ENCODE measurements at regions not wholly inside any gene's neighbourhood (a gene's known extent, or its start where the extent isn't known, plus 50 kb on each side); places are given as distances from the start of the nearest gene placed in this dataset.

GRCh38 chr7:4437916-4438315 is 244.2 kb upstream of the FOXK1 start:
- H3K27ac ChIP-seq: no peak overlapping the region
- TF ChIP-seq, protein P1, sequence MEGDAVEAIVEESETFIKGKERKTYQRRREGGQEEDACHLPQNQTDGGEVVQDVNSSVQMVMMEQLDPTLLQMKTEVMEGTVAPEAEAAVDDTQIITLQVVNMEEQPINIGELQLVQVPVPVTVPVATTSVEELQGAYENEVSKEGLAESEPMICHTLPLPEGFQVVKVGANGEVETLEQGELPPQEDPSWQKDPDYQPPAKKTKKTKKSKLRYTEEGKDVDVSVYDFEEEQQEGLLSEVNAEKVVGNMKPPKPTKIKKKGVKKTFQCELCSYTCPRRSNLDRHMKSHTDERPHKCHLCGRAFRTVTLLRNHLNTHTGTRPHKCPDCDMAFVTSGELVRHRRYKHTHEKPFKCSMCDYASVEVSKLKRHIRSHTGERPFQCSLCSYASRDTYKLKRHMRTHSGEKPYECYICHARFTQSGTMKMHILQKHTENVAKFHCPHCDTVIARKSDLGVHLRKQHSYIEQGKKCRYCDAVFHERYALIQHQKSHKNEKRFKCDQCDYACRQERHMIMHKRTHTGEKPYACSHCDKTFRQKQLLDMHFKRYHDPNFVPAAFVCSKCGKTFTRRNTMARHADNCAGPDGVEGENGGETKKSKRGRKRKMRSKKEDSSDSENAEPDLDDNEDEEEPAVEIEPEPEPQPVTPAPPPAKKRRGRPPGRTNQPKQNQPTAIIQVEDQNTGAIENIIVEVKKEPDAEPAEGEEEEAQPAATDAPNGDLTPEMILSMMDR (conservative IDR thresholded peaks at IDR 0.05): no peak

DNA sequence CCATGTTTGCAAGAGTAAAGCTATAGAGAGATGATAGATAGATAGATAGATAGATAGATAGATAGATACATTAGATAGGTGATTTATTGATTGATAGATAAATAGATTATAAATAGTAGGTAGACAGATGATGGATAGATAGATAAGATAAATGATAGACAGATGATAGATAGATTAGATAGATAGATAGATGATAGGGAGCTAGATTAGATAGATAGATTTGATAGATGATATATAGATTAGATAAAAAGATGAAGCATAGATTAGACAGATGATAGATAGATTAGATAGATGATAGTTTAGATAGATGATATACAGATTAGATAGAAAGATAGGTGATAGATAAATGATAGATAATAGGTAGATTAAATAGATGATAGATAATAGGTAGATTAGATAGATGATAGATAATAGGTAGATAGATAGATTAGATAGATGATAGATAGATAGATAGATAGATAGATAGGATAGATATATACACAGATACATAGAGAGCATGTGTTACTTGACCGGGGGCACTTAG is 243.3 kb upstream of the FOXK1 start:
- no peak overlapping the region for H3K27ac ChIP-seq
- TF ChIP-seq, protein P1 (conservative IDR thresholded peaks at IDR 0.05): no peak

- TF ChIP-seq, protein P1 (conservative IDR thresholded peaks at IDR 0.05): no peak
- 0 out of 2 replicates have a peak overlapping the region, but pooled peaks have one; percentile 5 for H3K27ac ChIP-seq
Observed at GRCh38 chr7:4439444-4439843, 242.7 kb upstream of the FOXK1 start.

DNA sequence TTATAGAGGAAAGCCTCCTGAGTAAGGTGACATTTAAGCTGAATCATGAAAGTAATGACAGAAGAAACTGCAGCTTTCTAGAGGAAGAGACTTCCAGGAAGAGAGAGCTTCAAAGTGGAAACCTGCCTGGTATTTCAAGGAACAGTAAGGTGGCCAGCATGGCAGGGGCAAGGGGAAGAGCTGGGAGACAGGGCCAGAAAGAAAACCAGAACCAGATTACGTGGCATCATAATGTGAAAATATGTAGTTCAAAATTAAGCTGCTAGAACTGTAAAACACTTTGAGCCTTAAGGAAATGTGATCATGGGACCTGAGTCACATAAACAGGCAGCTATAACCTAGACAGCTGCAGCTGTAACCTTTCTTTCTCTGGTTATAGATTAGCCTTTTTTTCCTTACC is 238.0 kb upstream of the FOXK1 start:
- H3K27ac ChIP-seq: no peak overlapping the region
- TF ChIP-seq, protein P1 (conservative IDR thresholded peaks at IDR 0.05): no peak

DNA sequence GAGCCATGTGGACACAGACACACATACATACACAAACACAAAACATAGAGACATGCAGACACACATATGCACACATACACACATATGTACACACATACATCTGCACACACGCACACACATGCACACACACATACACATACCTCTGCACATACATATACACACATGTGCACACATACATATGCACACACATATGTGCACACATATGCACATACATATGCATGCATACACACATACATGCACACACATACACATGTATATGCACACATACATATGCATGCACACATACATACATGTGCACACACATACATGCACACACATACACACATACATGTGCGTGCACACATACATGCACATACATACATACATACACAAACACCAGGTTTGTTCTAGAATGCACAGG is 236.3 kb upstream of the FOXK1 start:
- no peak overlapping the region for H3K27ac ChIP-seq
- TF ChIP-seq, protein P1 (conservative IDR thresholded peaks at IDR 0.05): no peak

DNA sequence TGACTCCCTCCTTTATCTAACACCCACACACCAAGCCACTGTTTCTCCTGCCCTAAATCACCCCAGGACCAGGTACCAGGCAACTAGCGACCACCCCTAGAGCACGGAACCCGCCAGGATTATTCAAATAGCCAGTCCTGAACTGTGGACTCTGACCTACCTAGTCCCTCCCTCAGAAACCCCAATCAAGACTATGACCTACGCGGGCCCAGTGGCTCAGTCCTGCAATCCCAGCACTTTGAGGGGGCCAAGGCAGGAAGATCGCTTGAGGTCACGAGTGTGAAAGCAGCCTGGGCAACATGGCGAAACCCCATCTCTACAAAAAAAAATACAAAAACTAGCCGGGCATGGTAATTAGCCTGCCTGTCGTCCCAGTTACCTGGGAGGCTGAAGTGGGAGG is 232.8 kb upstream of the FOXK1 start:
- TF ChIP-seq, protein P1 (conservative IDR thresholded peaks at IDR 0.05): no peak

GRCh38 chr7:4450483-4450882 is 231.6 kb upstream of the FOXK1 start:
- no peak overlapping the region for H3K27ac ChIP-seq
- TF ChIP-seq, protein P1 (conservative IDR thresholded peaks at IDR 0.05): no peak

More for the DNA sequence above, 232.8 kb upstream of the FOXK1 start:
- H3K27ac ChIP-seq: no peak overlapping the region
